ENCODE measurements at regions not wholly inside any gene's neighbourhood (a gene's known extent, or its start where the extent isn't known, plus 50 kb on each side); places are given as distances from the start of the nearest gene placed in this dataset.

DNA sequence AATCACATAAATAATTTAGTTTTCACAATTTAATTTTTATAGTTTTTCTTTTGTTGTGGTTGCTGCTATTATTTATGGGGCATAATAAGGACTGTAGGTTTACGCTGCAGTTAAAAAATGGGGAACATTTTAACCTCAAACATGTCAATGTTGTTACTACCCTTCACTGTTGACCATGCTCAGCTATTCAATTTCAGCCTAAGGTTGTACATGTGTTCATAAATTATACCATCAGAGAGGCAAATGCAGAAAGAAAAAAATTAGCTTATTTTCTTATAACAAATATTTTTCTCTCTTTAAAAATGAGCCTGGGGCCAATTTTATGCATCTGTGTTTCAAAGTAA, 110.1 kb upstream of the PITRM1 start:
- no peak for TF ChIP-seq POLR2AphosphoS5 (IDR thresholded peaks at IDR 0.05; ENCODE audit: borderline replicate concordance, low read depth, low read length)
- no peak for TF ChIP-seq EZH2 (IDR thresholded peaks at IDR 0.05)
